ENCODE measurements at regions not wholly inside any gene's neighbourhood (a gene's known extent, or its start where the extent isn't known, plus 50 kb on each side); places are given as distances from the start of the nearest gene placed in this dataset.

DNA sequence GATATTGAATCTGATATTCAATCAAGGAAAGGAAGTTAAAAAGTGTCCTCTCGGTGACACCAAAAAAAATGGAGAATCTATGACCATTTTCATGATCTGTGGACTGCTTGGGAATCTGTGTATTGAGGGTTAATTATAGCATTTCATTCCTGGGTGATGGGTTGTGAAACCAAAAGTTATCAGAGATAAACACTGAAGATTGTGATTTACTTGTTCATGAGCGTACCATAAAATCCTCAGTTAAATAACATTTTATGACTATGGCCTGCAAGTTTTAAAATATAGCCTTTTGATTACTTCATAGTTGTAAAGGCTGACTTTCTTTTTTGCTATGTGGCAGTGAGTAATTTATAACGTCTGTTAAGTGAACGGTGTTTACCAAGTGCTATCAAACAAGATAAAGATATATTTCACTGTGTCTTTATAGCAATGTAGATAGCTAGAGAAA is 267.9 kb upstream of the SEMA6A start:
- H3K36me3 Mint-ChIP-seq (ENCODE audit: low read depth): no peaks in the 10 kb centered on the region
- no peaks in the 10 kb centered on the region for H3K4me1 Mint-ChIP-seq
- ATAC-seq (ENCODE audit: low read depth) (no peak), DNase-seq (no peak)
- H3K9me3 Mint-ChIP-seq: no peaks in the 10 kb centered on the region
- H3K27me3 Mint-ChIP-seq: no peaks in the 10 kb centered on the region
- TF ChIP-seq, protein P1, sequence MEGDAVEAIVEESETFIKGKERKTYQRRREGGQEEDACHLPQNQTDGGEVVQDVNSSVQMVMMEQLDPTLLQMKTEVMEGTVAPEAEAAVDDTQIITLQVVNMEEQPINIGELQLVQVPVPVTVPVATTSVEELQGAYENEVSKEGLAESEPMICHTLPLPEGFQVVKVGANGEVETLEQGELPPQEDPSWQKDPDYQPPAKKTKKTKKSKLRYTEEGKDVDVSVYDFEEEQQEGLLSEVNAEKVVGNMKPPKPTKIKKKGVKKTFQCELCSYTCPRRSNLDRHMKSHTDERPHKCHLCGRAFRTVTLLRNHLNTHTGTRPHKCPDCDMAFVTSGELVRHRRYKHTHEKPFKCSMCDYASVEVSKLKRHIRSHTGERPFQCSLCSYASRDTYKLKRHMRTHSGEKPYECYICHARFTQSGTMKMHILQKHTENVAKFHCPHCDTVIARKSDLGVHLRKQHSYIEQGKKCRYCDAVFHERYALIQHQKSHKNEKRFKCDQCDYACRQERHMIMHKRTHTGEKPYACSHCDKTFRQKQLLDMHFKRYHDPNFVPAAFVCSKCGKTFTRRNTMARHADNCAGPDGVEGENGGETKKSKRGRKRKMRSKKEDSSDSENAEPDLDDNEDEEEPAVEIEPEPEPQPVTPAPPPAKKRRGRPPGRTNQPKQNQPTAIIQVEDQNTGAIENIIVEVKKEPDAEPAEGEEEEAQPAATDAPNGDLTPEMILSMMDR (IDR thresholded peaks at IDR 0.05): no peak
- H3K27ac Mint-ChIP-seq: no peak overlapping the region
- H3K4me3 Mint-ChIP-seq: no peak overlapping the region
- ChIA-PET CTCF (no interaction called here), POLR2A (no interaction called here)
- intact Hi-C loops (cut with micrococcal nuclease): no loop called here

DNA sequence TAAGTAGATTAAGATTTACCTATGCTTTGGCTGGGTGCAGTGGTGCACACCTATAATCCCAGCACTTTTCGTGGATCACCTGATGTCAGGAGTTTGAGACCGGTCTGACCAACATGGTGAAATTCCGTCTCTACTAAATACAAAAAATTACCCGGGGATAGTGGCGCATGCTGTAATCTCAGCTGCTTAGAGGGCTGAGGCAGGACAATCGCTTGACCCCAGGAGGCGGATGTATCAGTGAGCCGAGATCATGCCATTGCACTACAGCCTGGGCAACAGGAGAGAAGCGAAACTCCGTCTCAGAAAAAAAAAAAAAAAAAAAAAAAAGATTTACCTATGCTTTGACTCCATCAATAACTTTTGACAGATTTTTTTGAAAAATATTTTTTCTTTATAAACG is 267.1 kb upstream of the SEMA6A start:
- intact Hi-C loops (cut with micrococcal nuclease): no loop called here
- DNase-seq: no peak
- Mint-ChIP-seq H3K4me1 (no peaks in the 10 kb centered on the region), H3K36me3 (ENCODE audit: low read depth) (no peaks in the 10 kb centered on the region), H3K4me3 (no peak overlapping the region), H3K27ac (no peak overlapping the region), H3K9me3 (no peaks in the 10 kb centered on the region), H3K27me3 (no peaks in the 10 kb centered on the region)
- ChIA-PET POLR2A (no interaction called here), CTCF (no interaction called here)
- TF ChIP-seq, protein P1 (IDR thresholded peaks at IDR 0.05): no peak
- ATAC-seq (ENCODE audit: low read depth): no peak

DNA sequence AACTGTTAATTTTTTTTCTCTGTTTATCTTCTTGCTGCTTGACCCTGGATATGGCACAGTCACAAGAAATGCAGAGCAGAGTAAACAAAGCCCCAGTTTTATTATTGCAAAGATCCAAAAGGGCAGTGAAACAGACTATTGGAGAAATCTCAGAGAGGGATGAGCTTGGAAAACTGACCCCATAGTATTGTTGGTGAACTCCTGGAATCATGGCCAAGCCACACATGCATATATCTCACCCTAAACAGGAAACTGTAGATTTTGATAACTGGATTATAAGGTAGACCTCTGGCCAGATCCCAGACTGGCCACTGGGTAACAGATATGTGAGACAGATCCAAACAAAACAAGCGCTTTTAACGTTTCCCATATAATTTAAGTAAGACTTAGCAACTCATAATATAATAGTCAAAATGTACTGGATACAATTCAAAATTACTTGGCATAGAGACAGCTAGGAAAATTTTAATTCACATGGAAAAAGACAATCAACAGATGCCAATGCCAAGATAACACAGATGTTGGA is 263.5 kb upstream of the SEMA6A start:
- ATAC-seq (ENCODE audit: low read depth): no peak
- H3K9me3 Mint-ChIP-seq: no peaks in the 10 kb centered on the region
- H3K4me1 Mint-ChIP-seq: no peaks in the 10 kb centered on the region
- no peaks in the 10 kb centered on the region for H3K36me3 Mint-ChIP-seq (ENCODE audit: low read depth)
- intact Hi-C loops (cut with micrococcal nuclease): no loop called here
- no peak overlapping the region for H3K27ac Mint-ChIP-seq
- DNase-seq: no peak
- H3K27me3 Mint-ChIP-seq: no peaks in the 10 kb centered on the region
- ChIA-PET POLR2A (no interaction called here), CTCF (no interaction called here)
- no peak overlapping the region for H3K4me3 Mint-ChIP-seq
- TF ChIP-seq, protein P1 (IDR thresholded peaks at IDR 0.05): no peak

DNA sequence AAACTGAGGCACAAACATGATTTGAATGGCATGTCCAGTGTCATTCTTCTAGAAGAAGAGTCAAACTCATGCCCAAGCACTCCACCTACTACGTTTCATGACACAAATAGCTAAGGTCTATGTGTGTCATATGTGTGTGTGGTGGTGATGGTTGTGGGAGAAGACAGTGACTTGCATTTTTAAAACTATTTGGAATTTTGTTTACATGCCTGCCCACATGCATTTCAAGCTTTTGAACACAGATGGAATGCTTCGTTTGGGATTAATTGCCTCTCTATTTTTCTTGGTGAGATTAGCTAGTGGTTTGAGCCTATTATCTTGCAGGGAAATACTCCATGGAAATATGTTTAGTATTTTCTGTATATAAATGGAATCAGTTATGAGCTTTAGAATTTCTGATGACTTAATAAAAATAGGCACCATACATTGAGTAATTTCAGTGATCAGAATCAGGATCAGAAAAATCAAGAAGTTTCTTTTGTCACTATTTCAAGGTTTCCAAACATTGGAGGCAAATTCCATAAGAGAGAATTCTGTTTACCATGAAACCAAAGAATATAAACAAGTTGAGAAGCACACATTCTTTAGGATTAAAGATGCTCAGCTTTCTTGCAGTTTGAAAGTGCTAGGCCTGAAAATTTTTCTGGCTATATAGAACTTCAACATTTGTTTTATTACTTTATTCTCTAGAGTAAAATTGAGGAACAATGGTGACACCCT is 260.3 kb upstream of the SEMA6A start:
- Mint-ChIP-seq H3K4me1 (no peaks in the 10 kb centered on the region), H3K36me3 (ENCODE audit: low read depth) (no peaks in the 10 kb centered on the region), H3K4me3 (no peak overlapping the region), H3K27ac (no peak overlapping the region), H3K9me3 (no peaks in the 10 kb centered on the region), H3K27me3 (no peaks in the 10 kb centered on the region)
- no peak for ATAC-seq (ENCODE audit: low read depth)
- TF ChIP-seq, protein P1 (IDR thresholded peaks at IDR 0.05): no peak
- DNase-seq: no peak
- ChIA-PET CTCF (no interaction called here), POLR2A (no interaction called here)
- intact Hi-C loops (cut with micrococcal nuclease): no loop called here

DNA sequence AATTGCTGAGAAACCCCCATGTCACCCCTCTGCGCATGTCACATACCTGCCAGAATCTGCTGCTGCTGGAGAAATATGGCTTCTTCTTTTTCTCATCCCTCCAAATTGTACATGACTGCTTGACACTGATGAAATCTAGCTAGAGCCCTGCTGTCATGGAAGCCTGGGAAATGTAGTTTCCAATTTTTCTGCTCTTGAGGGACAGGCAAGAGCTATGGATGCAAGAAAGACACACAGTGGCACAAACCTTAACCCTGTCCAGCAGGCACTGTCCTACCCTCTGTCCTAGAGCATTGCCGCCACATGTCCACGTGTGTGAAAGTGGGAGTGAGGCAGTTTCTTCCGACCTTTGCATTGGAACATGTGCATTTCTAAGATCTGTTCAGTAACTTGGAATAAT is 255.5 kb upstream of the SEMA6A start:
- intact Hi-C loops (cut with micrococcal nuclease): no loop called here
- Mint-ChIP-seq H3K27me3 (peaks cover 2% of the 10 kb centered on the region), H3K36me3 (ENCODE audit: low read depth) (no peaks in the 10 kb centered on the region), H3K4me3 (no peak overlapping the region), H3K9me3 (no peaks in the 10 kb centered on the region), H3K27ac (no peak overlapping the region), H3K4me1 (no peaks in the 10 kb centered on the region)
- CTCF ChIA-PET: no interaction called here
- DNase-seq: no peak
- TF ChIP-seq, protein P1 (IDR thresholded peaks at IDR 0.05): no peak
- POLR2A ChIA-PET: no interaction called here
- ATAC-seq (ENCODE audit: low read depth): no peak

Data from activated B cell treated with CpG ODN at 0.5 μM for 24 hours (primary cell).